ENCODE measurements at regions not wholly inside any gene's neighbourhood (a gene's known extent, or its start where the extent isn't known, plus 50 kb on each side); places are given as distances from the start of the nearest gene placed in this dataset.

DNA sequence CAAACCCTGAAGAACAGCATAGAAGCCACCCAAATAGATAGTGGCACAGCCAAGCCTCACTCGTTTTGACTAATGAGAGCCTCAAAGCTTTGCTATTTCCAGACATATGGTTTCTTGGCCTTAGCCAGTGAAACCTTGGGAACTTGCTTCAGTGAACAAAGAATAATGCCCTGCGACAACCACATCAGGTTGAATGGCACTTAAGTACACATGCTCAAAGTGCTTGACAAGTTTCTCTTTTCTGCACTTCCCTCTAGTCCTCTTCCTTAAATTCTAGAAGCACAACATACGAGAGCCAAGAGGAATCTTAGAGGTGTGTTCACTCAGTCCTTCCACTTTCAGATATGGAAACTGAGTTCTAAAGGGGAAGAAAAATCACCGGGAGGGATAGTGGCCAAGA lies 258.3 kb downstream of the HAUS1 start:
- TF ChIP-seq, protein P1, sequence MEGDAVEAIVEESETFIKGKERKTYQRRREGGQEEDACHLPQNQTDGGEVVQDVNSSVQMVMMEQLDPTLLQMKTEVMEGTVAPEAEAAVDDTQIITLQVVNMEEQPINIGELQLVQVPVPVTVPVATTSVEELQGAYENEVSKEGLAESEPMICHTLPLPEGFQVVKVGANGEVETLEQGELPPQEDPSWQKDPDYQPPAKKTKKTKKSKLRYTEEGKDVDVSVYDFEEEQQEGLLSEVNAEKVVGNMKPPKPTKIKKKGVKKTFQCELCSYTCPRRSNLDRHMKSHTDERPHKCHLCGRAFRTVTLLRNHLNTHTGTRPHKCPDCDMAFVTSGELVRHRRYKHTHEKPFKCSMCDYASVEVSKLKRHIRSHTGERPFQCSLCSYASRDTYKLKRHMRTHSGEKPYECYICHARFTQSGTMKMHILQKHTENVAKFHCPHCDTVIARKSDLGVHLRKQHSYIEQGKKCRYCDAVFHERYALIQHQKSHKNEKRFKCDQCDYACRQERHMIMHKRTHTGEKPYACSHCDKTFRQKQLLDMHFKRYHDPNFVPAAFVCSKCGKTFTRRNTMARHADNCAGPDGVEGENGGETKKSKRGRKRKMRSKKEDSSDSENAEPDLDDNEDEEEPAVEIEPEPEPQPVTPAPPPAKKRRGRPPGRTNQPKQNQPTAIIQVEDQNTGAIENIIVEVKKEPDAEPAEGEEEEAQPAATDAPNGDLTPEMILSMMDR (IDR thresholded peaks at IDR 0.05; ENCODE audit: low read depth, low read length): no peak
- no peak for TF ChIP-seq EZH2phosphoT487 (IDR thresholded peaks at IDR 0.05; ENCODE audit: low read depth)

All from OCI-LY3 (cell line).